HepG2 (cell line): ENCODE measurements at regions not wholly inside any gene's neighbourhood (a gene's known extent, or its start where the extent isn't known, plus 50 kb on each side); places are given as distances from the start of the nearest gene placed in this dataset.

Experiments
- ATAC-seq: fragments of 200-7000 bp; cut with Tn5 transposase; 3 replicates; pipeline ENCODE4 v1.9.1; 2020; ENCODE audit warnings: mild to moderate bottlenecking, moderate library complexity
- BruUV-seq: library from RNA; stranded (reverse); fragments of 400-500 nt; replicated peaks from 2 replicates; lab custom pipeline; 2021; lab: Mats Ljungman, UMichigan
- CTCF ChIA-PET: fragments of 300-600 bp; formaldehyde crosslinking; extraction: SDS; loops from one replicate; lab custom pipeline; 2021; ENCODE audit warnings: low total read pairs, inconsistent platforms, low intra/inter-chr PET ratio; lab: Yijun Ruan, JAX
- POLR2A ChIA-PET: fragments of 350-600 bp; sonication (Branson Sonifier 250); formaldehyde crosslinking; loops from one replicate; lab custom pipeline; 2020; ENCODE audit warnings: antibody characterized with exemption, inconsistent platforms; lab: Yijun Ruan, JAX
- DNase-seq: peaks from one replicate; pipeline ENCODE4 v3.0.0-alpha.2; 2015; ENCODE audit warnings: low spot score
- FAIRE-seq: peaks from 3 replicates; lab custom pipeline; 2011; peaks lifted over from hg19 to GRCh38; lab: Jason Lieb, UNC
- H2AFZ ChIP-seq: one replicate; pipeline ENCODE4 v1.6.1; 2011; ENCODE audit warnings: low read length, inconsistent platforms
- H3K27ac ChIP-seq: fragments of 300-600 bp; 3 replicates; pipeline ENCODE4 v1.8.0; 2011; ENCODE audit warnings: mixed run types, mild to moderate bottlenecking, mixed read lengths, low read length, inconsistent platforms; ENCODE audit not compliant: insufficient read depth; ENCODE audit errors: extremely low read length
- H3K27me3 ChIP-seq, 2 experiments: fragments of 200-600 bp in 1 of 2; 2 replicates in 1 of 2; 3 replicates in 1 of 2; pipeline versions ENCODE4 v1.6.0 to v1.8.0; 2011; ENCODE audit warnings: low read length in 2 of 2, mild to moderate bottlenecking in 2 of 2, moderate library complexity in 2 of 2, inconsistent platforms in 1 of 2; ENCODE audit not compliant: insufficient read depth in 2 of 2, control insufficient read depth in 1 of 2
- H3K36me3 ChIP-seq, 2 experiments: fragments of 200-600 bp in 1 of 2; replicated peaks in 1 of 2; 2 replicates in 1 of 2; 3 replicates in 1 of 2; pipeline versions ENCODE4 v1.5.1 to v1.8.0; 2011; ENCODE audit warnings: low read length in 2 of 2, inconsistent platforms in 1 of 2; ENCODE audit not compliant: insufficient read depth in 2 of 2, control insufficient read depth in 1 of 2
- H3K4me1 ChIP-seq: 2 replicates; pipeline ENCODE4 v1.5.1; 2012; ENCODE audit warnings: low read length, inconsistent platforms; ENCODE audit not compliant: insufficient read depth
- H3K4me2 ChIP-seq: 2 replicates; pipeline ENCODE4 v1.6.0; 2011; ENCODE audit warnings: low read depth, low read length, inconsistent platforms
- H3K4me3 ChIP-seq, 3 experiments: fragments of 200-600 bp in 1 of 3; sonication (generic), shearing (Covaris generic) in 1 of 3; replicated peaks in 1 of 3; 2 replicates each; pipeline ENCODE4 v1.5.1; 2011 to 2016; ENCODE audit warnings: low read length in 3 of 3, inconsistent platforms in 2 of 3, low read depth in 2 of 3, mild to moderate bottlenecking in 2 of 3, control low read depth in 1 of 3, mixed read lengths in 1 of 3; ENCODE audit not compliant: insufficient read depth in 1 of 3
- H3K79me2 ChIP-seq: one replicate; pipeline ENCODE4 v1.6.1; 2011; ENCODE audit warnings: low read length, inconsistent platforms; ENCODE audit not compliant: insufficient read depth
- H3K9ac ChIP-seq: 2 replicates; pipeline ENCODE4 v1.6.0; 2011; ENCODE audit warnings: mild to moderate bottlenecking, low read depth, low read length, inconsistent platforms; ENCODE audit not compliant: insufficient read depth
- H3K9me3 ChIP-seq: 2 replicates; pipeline ENCODE4 v1.5.1; 2012; ENCODE audit warnings: mild to moderate bottlenecking, low read length
- H4K20me1 ChIP-seq: 2 replicates; pipeline ENCODE4 v1.6.0; 2011; ENCODE audit warnings: inconsistent platforms, mild to moderate bottlenecking, low read length, moderate library complexity; ENCODE audit not compliant: insufficient read depth
- ETV5 ChIP-seq: IDR thresholded peaks from 2 replicates; pipeline ENCODE4 v1.6.1; 2018; ENCODE audit warnings: missing biosample characterization, missing genetic modification reagents, inconsistent platforms, borderline replicate concordance
- MEF2D ChIP-seq: sonication (generic); formaldehyde crosslinking; IDR thresholded peaks from 2 replicates; pipeline ENCODE4 v1.5.1; 2020; ENCODE audit warnings: mild to moderate bottlenecking, missing genetic modification reagents
- NR2F1 ChIP-seq, 2 experiments: fragments of 450-650 bp in 1 of 2; formaldehyde crosslinking in 1 of 2; IDR thresholded peaks; 2 replicates each; pipeline versions ENCODE4 v1.5.0 to v1.6.1; 2016 to 2020; ENCODE audit warnings: mild to moderate bottlenecking in 1 of 2, missing compliant biosample characterization in 1 of 2, missing genetic modification reagents in 1 of 2, moderate library complexity in 1 of 2
- PCBP2 ChIP-seq: fragments of 200-400 bp; formaldehyde crosslinking; optimal IDR thresholded peaks from 2 replicates; pipeline ENCODE3; 2018; ENCODE audit warnings: low read length, low read depth; ENCODE audit not compliant: poor library complexity, severe bottlenecking
- RFX1 ChIP-seq: fragments of 450-650 bp; IDR thresholded peaks from 2 replicates; pipeline ENCODE4 v1.6.1; 2017
- SALL2 ChIP-seq: sonication (generic); formaldehyde crosslinking; IDR thresholded peaks from 2 replicates; pipeline ENCODE4 v1.8.1; 2023; ENCODE audit warnings: mild to moderate bottlenecking, missing genetic modification reagents, inconsistent platforms
- SOX5 ChIP-seq: IDR thresholded peaks from 2 replicates; pipeline ENCODE4 v1.6.1; 2016; ENCODE audit warnings: borderline replicate concordance
- UBTF ChIP-seq: sonication (generic); formaldehyde crosslinking; IDR thresholded peaks from 2 replicates; pipeline ENCODE4 v1.4.0; 2020; ENCODE audit warnings: mild to moderate bottlenecking, missing genetic modification reagents
- ZFP36L2 ChIP-seq: sonication (generic); formaldehyde crosslinking; IDR thresholded peaks from 2 replicates; pipeline ENCODE4 v1.4.0; 2020; ENCODE audit warnings: missing genetic modification reagents
- ZNF546 ChIP-seq: sonication (generic); formaldehyde crosslinking; conservative IDR thresholded peaks from 2 replicates; pipeline ENCODE4 v1.8.1; 2023; ENCODE audit warnings: mild to moderate bottlenecking, missing genetic modification reagents
- ZNF569 ChIP-seq: sonication (generic); formaldehyde crosslinking; IDR thresholded peaks from 2 replicates; pipeline ENCODE4 v1.5.0; 2020; ENCODE audit warnings: mild to moderate bottlenecking, missing genetic modification reagents, moderate library complexity, borderline replicate concordance
- ZNF75D ChIP-seq: sonication (generic); formaldehyde crosslinking; IDR thresholded peaks from 2 replicates; pipeline ENCODE4 v1.8.1; 2023; ENCODE audit warnings: missing genetic modification reagents, mild to moderate bottlenecking, borderline replicate concordance
- ZNF772 ChIP-seq: sonication (generic); formaldehyde crosslinking; IDR thresholded peaks from 2 replicates; pipeline ENCODE4 v1.5.0; 2020; ENCODE audit warnings: mild to moderate bottlenecking, missing genetic modification reagents
- WGBS: methylation state at CpG from one replicate; pipeline ENCODE4 v1.1.6; 2017; ENCODE audit warnings: low lambda C conversion rate; 5-methylcytosine and 5-hydroxymethylcytosine counted together
- in situ Hi-C: cut with HindIII; loops from 2 replicates; pipeline ENCODE4 v1.10.0; 2017; ENCODE audit warnings: low pct_unique_long_range_greater_than_20kb; ENCODE audit not compliant: extremely low pct_ligation_motif_present
- intact Hi-C: fragments of 100-400 bp; cut with micrococcal nuclease; formaldehyde crosslinking; loops from one replicate; pipeline ENCODE4 v1.10.0; 2022; ENCODE audit not compliant: unreplicated experiment

GRCh38 chr11:128254941-128255340 lies 332.4 kb downstream of the ETS1 start:
- in situ Hi-C loops = no loop called here
- intact Hi-C loops = no loop called here

GRCh38 chr11:128251140-128251539 lies 336.2 kb downstream of the ETS1 start:
- TF ChIP-seq NR2F1 (CRISPR knock-in tag; IDR thresholded peaks at IDR 0.05) = no peak
- no peak for TF ChIP-seq SALL2 (CRISPR knock-in tag)
- TF ChIP-seq ZNF75D = no peak
- no peak for TF ChIP-seq ETV5 (CRISPR knock-in tag)
- no peak for TF ChIP-seq ZFP36L2
- TF ChIP-seq RFX1 = no peak
- TF ChIP-seq, all 625 proteins: peak for 0
- 0% methylated on average over 2 of the region's 2 CpGs for WGBS
- H3K9ac ChIP-seq = no peak overlapping the region
- no peaks in the 10 kb centered on the region for H3K36me3 ChIP-seq
- no peak overlapping the region for H3K4me2 ChIP-seq
- FAIRE-seq (no peak), DNase-seq (no peak), ATAC-seq (no peak)
- intact Hi-C loops (no loop called here), in situ Hi-C loops (no loop called here)
- H3K9me3 ChIP-seq = no peaks in the 10 kb centered on the region
- no TSS peak for BruUV-seq
- no peaks in the 10 kb centered on the region for H3K27me3 ChIP-seq
- no peak overlapping the region for H3K4me3 ChIP-seq
- H2AFZ ChIP-seq = no peak overlapping the region
- no peaks in the 10 kb centered on the region for H4K20me1 ChIP-seq
- no peaks in the 10 kb centered on the region for H3K79me2 ChIP-seq
- POLR2A ChIA-PET = no interaction called here
- H3K4me1 ChIP-seq = no peaks in the 10 kb centered on the region
- CTCF ChIA-PET = no interaction called here
- H3K27ac ChIP-seq = no peak overlapping the region

More at GRCh38 chr11:128254941-128255340, 332.4 kb downstream of the ETS1 start:
- no TSS peak for BruUV-seq
- no peaks in the 10 kb centered on the region for H3K27me3 ChIP-seq
- no peak overlapping the region for H2AFZ ChIP-seq
- CTCF ChIA-PET = no interaction called here
- no peak overlapping the region for H3K4me2 ChIP-seq
- DNase-seq (no peak), ATAC-seq (no peak), FAIRE-seq (no peak)
- H3K27ac ChIP-seq = no peak overlapping the region
- H3K9ac ChIP-seq = no peak overlapping the region
- H3K36me3 ChIP-seq = no peaks in the 10 kb centered on the region
- H4K20me1 ChIP-seq = no peaks in the 10 kb centered on the region
- TF ChIP-seq SOX5 (no peak), ZNF546 (no peak), MEF2D (CRISPR knock-in tag) (no peak), ZNF772 (no peak), UBTF (CRISPR knock-in tag) (no peak), ZNF569 (CRISPR knock-in tag) (no peak), PCBP2 (no peak)
- no peaks in the 10 kb centered on the region for H3K9me3 ChIP-seq
- no peaks in the 10 kb centered on the region for H3K4me1 ChIP-seq
- H3K79me2 ChIP-seq = no peaks in the 10 kb centered on the region
- POLR2A ChIA-PET = no interaction called here
- no peak overlapping the region for H3K4me3 ChIP-seq
